HepG2 (cell line): ENCODE measurements at regions not wholly inside any gene's neighbourhood (a gene's known extent, or its start where the extent isn't known, plus 50 kb on each side); places are given as distances from the start of the nearest gene placed in this dataset.

Source experiments
- ATAC-seq: fragments of 200-7000 bp; cut with Tn5 transposase; 3 replicates; pipeline ENCODE4 v1.9.1; 2020; ENCODE audit warnings: mild to moderate bottlenecking, moderate library complexity
- BruUV-seq: library from RNA; stranded (reverse); fragments of 400-500 nt; replicated peaks from 2 replicates; lab custom pipeline; 2021; lab: Mats Ljungman, UMichigan
- CTCF ChIA-PET: fragments of 300-600 bp; formaldehyde crosslinking; extraction: SDS; loops from one replicate; lab custom pipeline; 2021; ENCODE audit warnings: low total read pairs, inconsistent platforms, low intra/inter-chr PET ratio; lab: Yijun Ruan, JAX
- POLR2A ChIA-PET: fragments of 350-600 bp; sonication (Branson Sonifier 250); formaldehyde crosslinking; loops from one replicate; lab custom pipeline; 2020; ENCODE audit warnings: antibody characterized with exemption, inconsistent platforms; lab: Yijun Ruan, JAX
- DNase-seq: peaks from one replicate; pipeline ENCODE4 v3.0.0-alpha.2; 2015; ENCODE audit warnings: low spot score
- FAIRE-seq: peaks from 3 replicates; lab custom pipeline; 2011; peaks lifted over from hg19 to GRCh38; lab: Jason Lieb, UNC
- H2AFZ ChIP-seq: one replicate; pipeline ENCODE4 v1.6.1; 2011; ENCODE audit warnings: low read length, inconsistent platforms
- H3K27ac ChIP-seq: fragments of 300-600 bp; 3 replicates; pipeline ENCODE4 v1.8.0; 2011; ENCODE audit warnings: mixed run types, mild to moderate bottlenecking, mixed read lengths, low read length, inconsistent platforms; ENCODE audit not compliant: insufficient read depth; ENCODE audit errors: extremely low read length
- H3K27me3 ChIP-seq, 2 experiments: fragments of 200-600 bp in 1 of 2; 2 replicates in 1 of 2; 3 replicates in 1 of 2; pipeline versions ENCODE4 v1.6.0 to v1.8.0; 2011; ENCODE audit warnings: low read length in 2 of 2, mild to moderate bottlenecking in 2 of 2, moderate library complexity in 2 of 2, inconsistent platforms in 1 of 2; ENCODE audit not compliant: insufficient read depth in 2 of 2, control insufficient read depth in 1 of 2
- H3K36me3 ChIP-seq, 2 experiments: fragments of 200-600 bp in 1 of 2; replicated peaks in 1 of 2; 2 replicates in 1 of 2; 3 replicates in 1 of 2; pipeline versions ENCODE4 v1.5.1 to v1.8.0; 2011; ENCODE audit warnings: low read length in 2 of 2, inconsistent platforms in 1 of 2; ENCODE audit not compliant: insufficient read depth in 2 of 2, control insufficient read depth in 1 of 2
- H3K4me1 ChIP-seq: 2 replicates; pipeline ENCODE4 v1.5.1; 2012; ENCODE audit warnings: low read length, inconsistent platforms; ENCODE audit not compliant: insufficient read depth
- H3K4me2 ChIP-seq: 2 replicates; pipeline ENCODE4 v1.6.0; 2011; ENCODE audit warnings: low read depth, low read length, inconsistent platforms
- H3K4me3 ChIP-seq, 3 experiments: fragments of 200-600 bp in 1 of 3; sonication (generic), shearing (Covaris generic) in 1 of 3; replicated peaks in 1 of 3; 2 replicates each; pipeline ENCODE4 v1.5.1; 2011 to 2016; ENCODE audit warnings: low read length in 3 of 3, inconsistent platforms in 2 of 3, low read depth in 2 of 3, mild to moderate bottlenecking in 2 of 3, control low read depth in 1 of 3, mixed read lengths in 1 of 3; ENCODE audit not compliant: insufficient read depth in 1 of 3
- H3K79me2 ChIP-seq: one replicate; pipeline ENCODE4 v1.6.1; 2011; ENCODE audit warnings: low read length, inconsistent platforms; ENCODE audit not compliant: insufficient read depth
- H3K9ac ChIP-seq: 2 replicates; pipeline ENCODE4 v1.6.0; 2011; ENCODE audit warnings: mild to moderate bottlenecking, low read depth, low read length, inconsistent platforms; ENCODE audit not compliant: insufficient read depth
- H3K9me3 ChIP-seq: 2 replicates; pipeline ENCODE4 v1.5.1; 2012; ENCODE audit warnings: mild to moderate bottlenecking, low read length
- H4K20me1 ChIP-seq: 2 replicates; pipeline ENCODE4 v1.6.0; 2011; ENCODE audit warnings: inconsistent platforms, mild to moderate bottlenecking, low read length, moderate library complexity; ENCODE audit not compliant: insufficient read depth
- ATF7-NPFF ChIP-seq: sonication (generic); formaldehyde crosslinking; IDR thresholded peaks from 2 replicates; pipeline ENCODE4 v1.8.1; 2023; ENCODE audit warnings: mild to moderate bottlenecking, low read depth, missing genetic modification reagents, moderate library complexity
- CCAR2 ChIP-seq: fragments of 200-400 bp; formaldehyde crosslinking; optimal IDR thresholded peaks from 2 replicates; pipeline ENCODE3; 2018; ENCODE audit warnings: low read depth, mild to moderate bottlenecking, low read length, moderate library complexity
- CEBPZ ChIP-seq: IDR thresholded peaks from 2 replicates; pipeline ENCODE4 v1.6.1; 2012; ENCODE audit warnings: low read length, improper control_type of control experiment
- ELF3 ChIP-seq: IDR thresholded peaks from 2 replicates; pipeline ENCODE4 v1.6.1; 2016; ENCODE audit warnings: missing genetic modification reagents, missing compliant biosample characterization
- HMG20B ChIP-seq: conservative IDR thresholded peaks from 2 replicates; pipeline ENCODE4 v1.6.1; 2016; ENCODE audit warnings: missing genetic modification reagents, missing compliant biosample characterization
- KLF12 ChIP-seq: sonication (generic); formaldehyde crosslinking; IDR thresholded peaks from 2 replicates; pipeline ENCODE4 v1.4.0; 2020; ENCODE audit warnings: missing genetic modification reagents, borderline replicate concordance
- MBD4 ChIP-seq: IDR thresholded peaks from 2 replicates; pipeline ENCODE4 v1.6.1; 2012; ENCODE audit warnings: low read length, inconsistent platforms, borderline replicate concordance
- NCOA5 ChIP-seq: sonication (generic); formaldehyde crosslinking; IDR thresholded peaks from 2 replicates; pipeline ENCODE4 v1.4.0; 2020; ENCODE audit warnings: missing genetic modification reagents
- PHF21A ChIP-seq: sonication (generic); formaldehyde crosslinking; IDR thresholded peaks from 2 replicates; pipeline ENCODE4 v1.5.0; 2020; ENCODE audit warnings: mild to moderate bottlenecking, missing genetic modification reagents
- ZBTB26 ChIP-seq: IDR thresholded peaks from 2 replicates; pipeline ENCODE4 v1.6.1; 2016; ENCODE audit warnings: missing compliant biosample characterization, missing genetic modification reagents, borderline replicate concordance
- ZNF296 ChIP-seq: sonication (generic); formaldehyde crosslinking; conservative IDR thresholded peaks from 2 replicates; pipeline ENCODE4 v1.5.0; 2020; ENCODE audit warnings: mild to moderate bottlenecking, missing genetic modification reagents
- WGBS: methylation state at CpG from one replicate; pipeline ENCODE4 v1.1.6; 2017; ENCODE audit warnings: low lambda C conversion rate; 5-methylcytosine and 5-hydroxymethylcytosine counted together
- in situ Hi-C: cut with HindIII; loops from 2 replicates; pipeline ENCODE4 v1.10.0; 2017; ENCODE audit warnings: low pct_unique_long_range_greater_than_20kb; ENCODE audit not compliant: extremely low pct_ligation_motif_present
- intact Hi-C: fragments of 100-400 bp; cut with micrococcal nuclease; formaldehyde crosslinking; loops from one replicate; pipeline ENCODE4 v1.10.0; 2022; ENCODE audit not compliant: unreplicated experiment
- TF ChIP-seq, protein P1 (sequence below): sonication (generic); formaldehyde crosslinking; IDR thresholded peaks from 2 replicates; pipeline ENCODE4 v1.5.1; 2020; ENCODE audit warnings: mild to moderate bottlenecking, missing genetic modification reagents, borderline replicate concordance
- TF ChIP-seq, protein P2 (sequence below): IDR thresholded peaks from 2 replicates; pipeline ENCODE4 v1.6.1; 2016

DNA sequence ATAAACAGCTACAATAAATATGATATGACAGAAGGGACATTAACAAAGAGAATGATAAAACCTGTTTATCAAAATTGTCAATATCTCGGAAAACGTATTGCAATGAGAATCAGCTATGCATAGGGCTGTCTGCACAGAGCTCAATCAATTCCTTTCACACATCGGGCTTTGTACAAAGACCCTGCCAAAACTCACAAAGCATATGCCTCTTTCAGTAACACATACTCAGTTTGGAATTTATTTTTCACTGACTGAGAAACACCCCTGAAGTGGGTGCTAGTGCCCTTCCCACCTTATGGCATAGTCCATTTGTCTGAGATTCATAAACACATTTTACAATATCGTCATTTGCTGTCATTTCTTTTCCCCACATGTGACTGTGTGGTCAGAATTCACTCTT, 815.8 kb upstream of the FAM98A start:
- no peak for DNase-seq
- in situ Hi-C loops = no loop called here
- H3K36me3 ChIP-seq = no peaks in the 10 kb centered on the region
- BruUV-seq = no TSS peak
- ATAC-seq = no peak
- no peak overlapping the region for H2AFZ ChIP-seq
- no peaks in the 10 kb centered on the region for H3K4me1 ChIP-seq
- H3K4me2 ChIP-seq = no peak overlapping the region
- FAIRE-seq = no peak
- H3K27ac ChIP-seq = no peak overlapping the region
- 13% methylated on average over 4 of the region's 4 CpGs for WGBS
- H3K9me3 ChIP-seq = peaks cover 46% of the 10 kb centered on the region
- H3K9ac ChIP-seq = no peak overlapping the region
- POLR2A ChIA-PET = no interaction called here
- no peak overlapping the region for H3K4me3 ChIP-seq
- TF ChIP-seq ATF7-NPFF (CRISPR knock-in tag) = no peak
- TF ChIP-seq ELF3 (CRISPR knock-in tag) = no peak
- no peak for TF ChIP-seq CCAR2
- TF ChIP-seq MBD4 = no peak
- TF ChIP-seq, protein P1, sequence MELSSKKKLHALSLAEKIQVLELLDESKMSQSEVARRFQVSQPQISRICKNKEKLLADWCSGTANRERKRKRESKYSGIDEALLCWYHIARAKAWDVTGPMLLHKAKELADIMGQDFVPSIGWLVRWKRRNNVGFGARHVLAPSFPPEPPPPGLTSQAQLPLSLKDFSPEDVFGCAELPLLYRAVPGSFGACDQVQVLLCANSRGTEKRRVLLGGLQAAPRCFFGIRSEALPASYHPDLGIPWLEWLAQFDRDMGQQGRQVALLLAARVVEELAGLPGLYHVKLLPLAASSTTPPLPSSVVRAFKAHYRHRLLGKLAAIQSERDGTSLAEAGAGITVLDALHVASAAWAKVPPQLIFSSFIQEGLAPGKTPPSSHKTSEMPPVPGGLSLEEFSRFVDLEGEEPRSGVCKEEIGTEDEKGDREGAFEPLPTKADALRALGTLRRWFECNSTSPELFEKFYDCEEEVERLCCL (CRISPR knock-in tag) = no peak
- TF ChIP-seq NCOA5 = no peak
- no peak for TF ChIP-seq KLF12
- no peak for TF ChIP-seq PHF21A (CRISPR knock-in tag)
- TF ChIP-seq CEBPZ = no peak
- TF ChIP-seq ZNF296 (CRISPR knock-in tag) = no peak
- TF ChIP-seq HMG20B (CRISPR knock-in tag) = no peak
- no peak for TF ChIP-seq ZBTB26
- TF ChIP-seq, protein P2, sequence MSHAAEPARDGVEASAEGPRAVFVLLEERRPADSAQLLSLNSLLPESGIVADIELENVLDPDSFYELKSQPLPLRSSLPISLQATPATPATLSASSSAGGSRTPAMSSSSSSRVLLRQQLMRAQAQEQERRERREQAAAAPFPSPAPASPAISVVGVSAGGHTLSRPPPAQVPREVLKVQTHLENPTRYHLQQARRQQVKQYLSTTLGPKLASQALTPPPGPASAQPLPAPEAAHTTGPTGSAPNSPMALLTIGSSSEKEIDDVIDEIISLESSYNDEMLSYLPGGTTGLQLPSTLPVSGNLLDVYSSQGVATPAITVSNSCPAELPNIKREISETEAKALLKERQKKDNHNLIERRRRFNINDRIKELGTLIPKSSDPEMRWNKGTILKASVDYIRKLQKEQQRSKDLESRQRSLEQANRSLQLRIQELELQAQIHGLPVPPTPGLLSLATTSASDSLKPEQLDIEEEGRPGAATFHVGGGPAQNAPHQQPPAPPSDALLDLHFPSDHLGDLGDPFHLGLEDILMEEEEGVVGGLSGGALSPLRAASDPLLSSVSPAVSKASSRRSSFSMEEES = no peak
- TF ChIP-seq, all 625 proteins: peak for 0
- no peaks in the 10 kb centered on the region for H3K79me2 ChIP-seq
- H3K27me3 ChIP-seq = no peaks in the 10 kb centered on the region
- CTCF ChIA-PET = no interaction called here
- H4K20me1 ChIP-seq = no peaks in the 10 kb centered on the region
- intact Hi-C loops = no loop called here
